HFF-Myc (cell line): ENCODE measurements at regions not wholly inside any gene's neighbourhood (a gene's known extent, or its start where the extent isn't known, plus 50 kb on each side); places are given as distances from the start of the nearest gene placed in this dataset.

Experiments
- DNase-seq: peaks from one replicate; pipeline ENCODE4 v3.0.0-alpha.2; 2011; ENCODE audit warnings: low read depth; ENCODE audit errors: extremely low read depth
- H3K4me3 ChIP-seq: replicated peaks from 2 replicates; pipeline ENCODE4 v1.5.1; 2011; ENCODE audit warnings: low read depth, mild to moderate bottlenecking, control low read depth, low read length
- CTCF ChIP-seq: IDR thresholded peaks from 2 replicates; pipeline ENCODE4 v1.5.1; 2012; ENCODE audit warnings: mild to moderate bottlenecking, low read depth, low read length, control low read depth; ENCODE audit errors: missing control alignments

GRCh38 chr4:79850626-79851025 lies 222.4 kb downstream of the ANTXR2 start:
- no peak for DNase-seq
- H3K4me3 ChIP-seq, result no peak overlapping the region
- TF ChIP-seq CTCF, result no peak

- H3K4me3 ChIP-seq, result no peak overlapping the region
- no peak for TF ChIP-seq CTCF
- DNase-seq, result no peak
Measured at GRCh38 chr4:79848329-79848728, 224.7 kb downstream of the ANTXR2 start.

GRCh38 chr4:79847411-79847810 lies 225.6 kb downstream of the ANTXR2 start:
- no peak overlapping the region for H3K4me3 ChIP-seq
- no peak for TF ChIP-seq CTCF
- no peak for DNase-seq

GRCh38 chr4:79842162-79842561 lies 230.9 kb downstream of the ANTXR2 start:
- no peak overlapping the region for H3K4me3 ChIP-seq
- TF ChIP-seq CTCF, result no peak
- DNase-seq, result no peak

- TF ChIP-seq CTCF, result no peak
- no peak overlapping the region for H3K4me3 ChIP-seq
Measured at GRCh38 chr4:79833857-79834256, 239.2 kb downstream of the ANTXR2 start.

GRCh38 chr4:79831701-79832514 lies 241.1 kb downstream of the ANTXR2 start:
- no peak overlapping the region for H3K4me3 ChIP-seq
- DNase-seq, result no peak
- TF ChIP-seq CTCF, result no peak

More at GRCh38 chr4:79833857-79834256, 239.2 kb downstream of the ANTXR2 start:
- DNase-seq, result no peak
